ENCODE measurements at regions not wholly inside any gene's neighbourhood (a gene's known extent, or its start where the extent isn't known, plus 50 kb on each side); places are given as distances from the start of the nearest gene placed in this dataset.

GRCh38 chr6:167680605-167681149, 146.0 kb upstream of the AFDN start:
- Histone ChIP-seq H3K27me3 (ENCODE audit: control insufficient read depth, extremely low read depth, insufficient read depth, low read length) (peaks cover 39% of the 10 kb centered on the region), H3K36me3 (ENCODE audit: control insufficient read depth in 2 of 2, extremely low read depth in 1 of 2, insufficient read depth in 2 of 2, low read length in 2 of 2) (no peaks in the 10 kb centered on the region), H3K4me2 (ENCODE audit: control insufficient read depth, extremely low read depth, insufficient read depth, low read depth, low read length) (no peak overlapping the region), H3K27ac (ENCODE audit: control insufficient read depth, insufficient read depth, low read length) (no peak overlapping the region), H3K9ac (ENCODE audit: control insufficient read depth, extremely low read depth, insufficient read depth, low read length) (no peak overlapping the region), H3K9me1 (ENCODE audit: control insufficient read depth, extremely low read depth, insufficient read depth, low read length) (no peaks in the 10 kb centered on the region), H3K9me3 (ENCODE audit: control insufficient read depth, low read depth, low read length) (no peaks in the 10 kb centered on the region), H3K4me3 (ENCODE audit: control insufficient read depth in 2 of 3, extremely low read depth in 1 of 3, insufficient read depth in 2 of 3, low read depth in 1 of 3, low read length in 3 of 3) (no peak overlapping the region), H4K20me1 (ENCODE audit: control insufficient read depth, extremely low read depth, insufficient read depth, low read length) (no peaks in the 10 kb centered on the region), H2AFZ (ENCODE audit: control insufficient read depth, low read length) (no peak overlapping the region), H3K79me2 (ENCODE audit: control insufficient read depth, insufficient read depth, low read length) (no peaks in the 10 kb centered on the region), H3K4me1 (ENCODE audit: control insufficient read depth, extremely low read depth, insufficient read depth, low read length) (no peaks in the 10 kb centered on the region)
- dilution Hi-C loops (cut with MboI; ENCODE audit: extremely low pct_ligation_motif_present, low sequenced_read_pairs): no loop called here
- FAIRE-seq (no peak), DNase-seq (ENCODE audit: low read depth, low spot score) (no peak)
- no peak for TF ChIP-seq EZH2 (IDR thresholded peaks at IDR 0.05; ENCODE audit: low read length)
- TF ChIP-seq, protein P1, sequence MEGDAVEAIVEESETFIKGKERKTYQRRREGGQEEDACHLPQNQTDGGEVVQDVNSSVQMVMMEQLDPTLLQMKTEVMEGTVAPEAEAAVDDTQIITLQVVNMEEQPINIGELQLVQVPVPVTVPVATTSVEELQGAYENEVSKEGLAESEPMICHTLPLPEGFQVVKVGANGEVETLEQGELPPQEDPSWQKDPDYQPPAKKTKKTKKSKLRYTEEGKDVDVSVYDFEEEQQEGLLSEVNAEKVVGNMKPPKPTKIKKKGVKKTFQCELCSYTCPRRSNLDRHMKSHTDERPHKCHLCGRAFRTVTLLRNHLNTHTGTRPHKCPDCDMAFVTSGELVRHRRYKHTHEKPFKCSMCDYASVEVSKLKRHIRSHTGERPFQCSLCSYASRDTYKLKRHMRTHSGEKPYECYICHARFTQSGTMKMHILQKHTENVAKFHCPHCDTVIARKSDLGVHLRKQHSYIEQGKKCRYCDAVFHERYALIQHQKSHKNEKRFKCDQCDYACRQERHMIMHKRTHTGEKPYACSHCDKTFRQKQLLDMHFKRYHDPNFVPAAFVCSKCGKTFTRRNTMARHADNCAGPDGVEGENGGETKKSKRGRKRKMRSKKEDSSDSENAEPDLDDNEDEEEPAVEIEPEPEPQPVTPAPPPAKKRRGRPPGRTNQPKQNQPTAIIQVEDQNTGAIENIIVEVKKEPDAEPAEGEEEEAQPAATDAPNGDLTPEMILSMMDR (optimal IDR thresholded peaks at IDR 0.05 in 1 of 3, IDR thresholded peaks at IDR 0.05 in 1 of 3, conservative IDR thresholded peaks at IDR 0.05 in 1 of 3; ENCODE audit: extremely low read depth in 1 of 3, insufficient read depth in 2 of 3, low read length in 3 of 3): no peak

DNA sequence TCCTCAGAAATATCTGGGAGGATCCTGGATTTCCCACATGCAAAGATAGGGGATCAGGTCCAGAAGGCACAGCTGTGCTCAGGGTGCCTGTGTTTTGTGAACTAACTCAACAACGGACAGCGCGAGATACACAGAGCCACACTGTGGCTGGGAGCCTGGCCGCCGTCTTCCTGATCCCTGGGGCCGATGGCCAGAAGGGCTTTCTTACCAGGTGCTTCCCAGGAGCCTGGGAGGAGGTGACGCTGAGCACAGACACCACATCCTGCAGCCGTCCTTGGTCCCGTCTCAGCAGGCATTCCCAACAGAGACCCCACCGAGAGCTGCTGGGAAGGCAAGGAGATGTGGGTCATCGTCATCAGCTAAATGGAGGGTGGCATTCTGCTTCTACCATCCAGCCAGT, 144.6 kb upstream of the AFDN start:
- DNase-seq (ENCODE audit: low read depth, low spot score): no peak
- Histone ChIP-seq H2AFZ (ENCODE audit: control insufficient read depth, low read length) (no peak overlapping the region), H4K20me1 (ENCODE audit: control insufficient read depth, extremely low read depth, insufficient read depth, low read length) (no peaks in the 10 kb centered on the region), H3K36me3 (ENCODE audit: control insufficient read depth in 2 of 2, extremely low read depth in 1 of 2, insufficient read depth in 2 of 2, low read length in 2 of 2) (no peaks in the 10 kb centered on the region), H3K9ac (ENCODE audit: control insufficient read depth, extremely low read depth, insufficient read depth, low read length) (no peak overlapping the region), H3K27ac (ENCODE audit: control insufficient read depth, insufficient read depth, low read length) (no peak overlapping the region), H3K4me3 (ENCODE audit: control insufficient read depth in 2 of 3, extremely low read depth in 1 of 3, insufficient read depth in 2 of 3, low read depth in 1 of 3, low read length in 3 of 3) (no peak overlapping the region), H3K9me3 (ENCODE audit: control insufficient read depth, low read depth, low read length) (no peaks in the 10 kb centered on the region), H3K4me2 (ENCODE audit: control insufficient read depth, extremely low read depth, insufficient read depth, low read depth, low read length) (no peak overlapping the region), H3K4me1 (ENCODE audit: control insufficient read depth, extremely low read depth, insufficient read depth, low read length) (no peaks in the 10 kb centered on the region), H3K79me2 (ENCODE audit: control insufficient read depth, insufficient read depth, low read length) (no peaks in the 10 kb centered on the region), H3K9me1 (ENCODE audit: control insufficient read depth, extremely low read depth, insufficient read depth, low read length) (no peaks in the 10 kb centered on the region), H3K27me3 (ENCODE audit: control insufficient read depth, extremely low read depth, insufficient read depth, low read length) (peaks cover 29% of the 10 kb centered on the region)
- TF ChIP-seq, protein P1 (optimal IDR thresholded peaks at IDR 0.05 in 1 of 3, IDR thresholded peaks at IDR 0.05 in 1 of 3, conservative IDR thresholded peaks at IDR 0.05 in 1 of 3; ENCODE audit: extremely low read depth in 1 of 3, insufficient read depth in 2 of 3, low read length in 3 of 3): no peak
- no peak for TF ChIP-seq EZH2 (IDR thresholded peaks at IDR 0.05; ENCODE audit: low read length)
- FAIRE-seq: no peak
- dilution Hi-C loops (cut with MboI; ENCODE audit: extremely low pct_ligation_motif_present, low sequenced_read_pairs): no loop called here

Data from keratinocyte (primary cell).